ENCODE measurements at regions not wholly inside any gene's neighbourhood (a gene's known extent, or its start where the extent isn't known, plus 50 kb on each side); places are given as distances from the start of the nearest gene placed in this dataset.

GRCh38 chr2:105671156-105671555 lies 73.6 kb upstream of the NCK2 start:
- H3K27ac ChIP-seq (ENCODE audit: control insufficient read depth, insufficient read depth, low read length), result no peak overlapping the region
- H3K9me3 ChIP-seq (ENCODE audit: control insufficient read depth, low read depth, low read length), result no peaks in the 10 kb centered on the region
- H4K20me1 ChIP-seq (ENCODE audit: control insufficient read depth, extremely low read depth, insufficient read depth, low read length), result no peaks in the 10 kb centered on the region
- H3K36me3 ChIP-seq (ENCODE audit: control insufficient read depth in 2 of 2, extremely low read depth in 1 of 2, insufficient read depth in 2 of 2, low read length in 2 of 2), result no peaks in the 10 kb centered on the region
- no peak overlapping the region for H2AFZ ChIP-seq (ENCODE audit: control insufficient read depth, low read length)
- FAIRE-seq (peak; percentile 9), DNase-seq (ENCODE audit: low read depth, low spot score) (no peak)
- H3K4me2 ChIP-seq (ENCODE audit: control insufficient read depth, extremely low read depth, insufficient read depth, low read depth, low read length), result no peak overlapping the region
- H3K9me1 ChIP-seq (ENCODE audit: control insufficient read depth, extremely low read depth, insufficient read depth, low read length), result no peaks in the 10 kb centered on the region
- H3K4me1 ChIP-seq (ENCODE audit: control insufficient read depth, extremely low read depth, insufficient read depth, low read length), result no peaks in the 10 kb centered on the region
- dilution Hi-C loops (cut with MboI; ENCODE audit: extremely low pct_ligation_motif_present, low sequenced_read_pairs), result no loop called here
- H3K9ac ChIP-seq (ENCODE audit: control insufficient read depth, extremely low read depth, insufficient read depth, low read length), result no peak overlapping the region
- TF ChIP-seq CTCF (optimal IDR thresholded peaks at IDR 0.05 in 1 of 3, IDR thresholded peaks at IDR 0.05 in 1 of 3, conservative IDR thresholded peaks at IDR 0.05 in 1 of 3; ENCODE audit: extremely low read depth in 1 of 3, insufficient read depth in 2 of 3, low read length in 3 of 3) (no peak), EZH2 (IDR thresholded peaks at IDR 0.05; ENCODE audit: low read length) (no peak)
- H3K27me3 ChIP-seq (ENCODE audit: control insufficient read depth, extremely low read depth, insufficient read depth, low read length), result peaks cover 15% of the 10 kb centered on the region
- no peaks in the 10 kb centered on the region for H3K79me2 ChIP-seq (ENCODE audit: control insufficient read depth, insufficient read depth, low read length)
- H3K4me3 ChIP-seq (ENCODE audit: control insufficient read depth in 2 of 3, extremely low read depth in 1 of 3, insufficient read depth in 2 of 3, low read depth in 1 of 3, low read length in 3 of 3), result no peak overlapping the region

- DNase-seq (ENCODE audit: low read depth, low spot score) (no peak), FAIRE-seq (no peak)
- Histone ChIP-seq H3K27me3 (ENCODE audit: control insufficient read depth, extremely low read depth, insufficient read depth, low read length) (peaks cover 15% of the 10 kb centered on the region), H3K27ac (ENCODE audit: control insufficient read depth, insufficient read depth, low read length) (no peak overlapping the region), H3K4me2 (ENCODE audit: control insufficient read depth, extremely low read depth, insufficient read depth, low read depth, low read length) (no peak overlapping the region), H2AFZ (ENCODE audit: control insufficient read depth, low read length) (no peak overlapping the region), H3K9me1 (ENCODE audit: control insufficient read depth, extremely low read depth, insufficient read depth, low read length) (no peaks in the 10 kb centered on the region), H3K36me3 (ENCODE audit: control insufficient read depth in 2 of 2, extremely low read depth in 1 of 2, insufficient read depth in 2 of 2, low read length in 2 of 2) (no peaks in the 10 kb centered on the region), H4K20me1 (ENCODE audit: control insufficient read depth, extremely low read depth, insufficient read depth, low read length) (no peaks in the 10 kb centered on the region), H3K9me3 (ENCODE audit: control insufficient read depth, low read depth, low read length) (no peaks in the 10 kb centered on the region), H3K4me3 (ENCODE audit: control insufficient read depth in 2 of 3, extremely low read depth in 1 of 3, insufficient read depth in 2 of 3, low read depth in 1 of 3, low read length in 3 of 3) (no peak overlapping the region), H3K9ac (ENCODE audit: control insufficient read depth, extremely low read depth, insufficient read depth, low read length) (no peak overlapping the region), H3K4me1 (ENCODE audit: control insufficient read depth, extremely low read depth, insufficient read depth, low read length) (no peaks in the 10 kb centered on the region), H3K79me2 (ENCODE audit: control insufficient read depth, insufficient read depth, low read length) (no peaks in the 10 kb centered on the region)
- dilution Hi-C loops (cut with MboI; ENCODE audit: extremely low pct_ligation_motif_present, low sequenced_read_pairs), result no loop called here
- no peak for TF ChIP-seq EZH2 (IDR thresholded peaks at IDR 0.05; ENCODE audit: low read length)
- TF ChIP-seq CTCF (optimal IDR thresholded peaks at IDR 0.05 in 1 of 3, IDR thresholded peaks at IDR 0.05 in 1 of 3, conservative IDR thresholded peaks at IDR 0.05 in 1 of 3; ENCODE audit: extremely low read depth in 1 of 3, insufficient read depth in 2 of 3, low read length in 3 of 3), result no peak
Measured at GRCh38 chr2:105669384-105669891, 75.3 kb upstream of the NCK2 start.

All from keratinocyte (primary cell).